ENCODE measurements at regions not wholly inside any gene's neighbourhood (a gene's known extent, or its start where the extent isn't known, plus 50 kb on each side); places are given as distances from the start of the nearest gene placed in this dataset.

DNA sequence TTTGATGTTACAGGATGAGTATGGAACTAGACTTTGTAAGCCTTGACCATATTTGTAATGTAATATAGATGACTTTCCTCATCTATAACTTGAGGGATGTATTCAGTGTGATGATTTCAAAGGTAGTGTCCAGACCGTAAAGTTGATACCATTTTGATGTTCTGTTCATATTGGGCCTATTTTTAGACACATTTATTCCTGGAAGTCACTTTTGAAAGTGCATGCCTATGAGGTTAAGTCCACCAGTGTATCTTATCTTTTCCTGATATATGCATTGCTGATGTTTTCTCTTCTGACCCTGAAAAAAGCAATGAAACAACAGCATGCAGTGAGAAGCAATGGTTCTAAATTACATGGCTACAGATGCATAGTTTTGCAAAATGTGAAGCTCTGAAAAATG, 244.7 kb upstream of the PDGFD start:
- no peak for DNase-seq (ENCODE audit: low spot score)
- H3K4me1 ChIP-seq = no peaks in the 10 kb centered on the region
- H3K36me3 ChIP-seq = no peaks in the 10 kb centered on the region
- H3K27ac ChIP-seq = no peak overlapping the region
- TF ChIP-seq, protein P1, sequence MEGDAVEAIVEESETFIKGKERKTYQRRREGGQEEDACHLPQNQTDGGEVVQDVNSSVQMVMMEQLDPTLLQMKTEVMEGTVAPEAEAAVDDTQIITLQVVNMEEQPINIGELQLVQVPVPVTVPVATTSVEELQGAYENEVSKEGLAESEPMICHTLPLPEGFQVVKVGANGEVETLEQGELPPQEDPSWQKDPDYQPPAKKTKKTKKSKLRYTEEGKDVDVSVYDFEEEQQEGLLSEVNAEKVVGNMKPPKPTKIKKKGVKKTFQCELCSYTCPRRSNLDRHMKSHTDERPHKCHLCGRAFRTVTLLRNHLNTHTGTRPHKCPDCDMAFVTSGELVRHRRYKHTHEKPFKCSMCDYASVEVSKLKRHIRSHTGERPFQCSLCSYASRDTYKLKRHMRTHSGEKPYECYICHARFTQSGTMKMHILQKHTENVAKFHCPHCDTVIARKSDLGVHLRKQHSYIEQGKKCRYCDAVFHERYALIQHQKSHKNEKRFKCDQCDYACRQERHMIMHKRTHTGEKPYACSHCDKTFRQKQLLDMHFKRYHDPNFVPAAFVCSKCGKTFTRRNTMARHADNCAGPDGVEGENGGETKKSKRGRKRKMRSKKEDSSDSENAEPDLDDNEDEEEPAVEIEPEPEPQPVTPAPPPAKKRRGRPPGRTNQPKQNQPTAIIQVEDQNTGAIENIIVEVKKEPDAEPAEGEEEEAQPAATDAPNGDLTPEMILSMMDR (IDR thresholded peaks at IDR 0.05) = no peak
- no peaks in the 10 kb centered on the region for H3K27me3 ChIP-seq
- H3K4me3 ChIP-seq = no peak overlapping the region
- H3K9me3 ChIP-seq = no peaks in the 10 kb centered on the region

DNA sequence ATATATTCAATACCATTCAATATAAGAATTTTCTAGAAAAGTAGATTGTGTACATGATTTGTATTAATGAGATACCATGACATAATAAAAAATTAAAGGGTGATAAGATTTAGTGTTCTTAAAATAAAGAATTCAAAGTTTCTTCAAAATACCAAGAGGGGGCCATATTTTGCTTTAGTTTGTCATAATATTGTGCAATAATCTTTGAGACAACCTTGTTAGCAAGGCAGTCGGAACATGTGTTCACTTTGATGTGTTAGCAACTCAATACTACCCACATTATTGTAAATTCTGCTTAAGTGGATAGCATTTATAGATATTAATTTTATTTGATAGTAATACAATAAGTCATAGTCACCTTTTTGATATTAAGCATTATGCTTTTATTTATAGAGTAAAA, 241.3 kb upstream of the PDGFD start:
- H3K4me1 ChIP-seq = no peaks in the 10 kb centered on the region

DNA sequence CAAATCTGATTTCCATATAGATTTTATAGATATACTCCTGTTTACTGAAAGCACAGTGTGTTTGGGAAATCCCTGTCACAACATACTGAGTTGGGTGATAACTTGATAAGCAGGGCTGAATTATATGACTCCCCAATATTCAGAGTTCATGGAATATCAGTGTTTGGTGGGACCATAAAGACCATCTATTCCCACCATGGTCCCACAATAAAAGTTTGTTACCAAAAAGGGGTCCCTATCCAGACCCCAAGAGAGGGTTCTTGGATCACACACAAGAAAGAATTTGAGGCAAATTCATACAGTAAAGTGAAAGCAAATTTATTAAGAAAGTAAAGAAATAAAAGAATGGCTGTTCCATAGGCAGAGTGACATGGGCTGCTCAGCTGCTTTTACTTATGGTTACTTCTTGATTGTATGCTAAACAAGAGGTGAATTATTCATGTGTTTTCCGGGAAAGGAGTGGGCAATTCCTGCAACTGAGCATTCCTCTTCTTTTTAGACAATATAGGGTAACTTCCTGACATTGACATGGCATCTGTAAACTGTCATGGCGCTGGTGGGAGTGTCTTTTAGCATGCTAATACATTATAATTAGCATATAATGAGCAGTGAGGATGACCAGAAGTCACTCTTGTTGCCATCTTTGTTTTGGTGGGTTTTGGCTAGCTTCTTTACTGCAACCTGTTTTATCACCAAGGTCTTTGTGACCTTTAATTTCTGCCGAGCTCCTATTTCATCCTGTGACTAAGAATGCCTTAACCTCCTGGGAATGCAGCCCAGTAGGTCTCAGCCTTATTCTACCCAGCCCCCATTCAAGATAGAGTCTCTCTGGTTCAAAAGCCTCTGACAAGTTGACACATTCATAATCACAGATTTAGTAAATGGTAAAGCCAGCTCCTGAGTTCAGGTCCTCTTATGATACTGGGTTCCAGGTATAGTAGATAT, 240.6 kb upstream of the PDGFD start:
- Histone ChIP-seq H3K4me1 (no peaks in the 10 kb centered on the region), H3K27me3 (no peaks in the 10 kb centered on the region), H3K27ac (no peak overlapping the region), H3K4me3 (no peak overlapping the region), H3K36me3 (no peaks in the 10 kb centered on the region), H3K9me3 (no peaks in the 10 kb centered on the region)
- DNase-seq (ENCODE audit: low spot score) = no peak
- TF ChIP-seq, protein P1 (IDR thresholded peaks at IDR 0.05) = no peak

More for the DNA sequence above, 241.3 kb upstream of the PDGFD start:
- Histone ChIP-seq H3K27ac (no peak overlapping the region), H3K27me3 (no peaks in the 10 kb centered on the region), H3K4me3 (no peak overlapping the region), H3K9me3 (no peaks in the 10 kb centered on the region), H3K36me3 (no peaks in the 10 kb centered on the region)
- TF ChIP-seq, protein P1 (IDR thresholded peaks at IDR 0.05) = no peak
- DNase-seq (ENCODE audit: low spot score) = no peak

DNA sequence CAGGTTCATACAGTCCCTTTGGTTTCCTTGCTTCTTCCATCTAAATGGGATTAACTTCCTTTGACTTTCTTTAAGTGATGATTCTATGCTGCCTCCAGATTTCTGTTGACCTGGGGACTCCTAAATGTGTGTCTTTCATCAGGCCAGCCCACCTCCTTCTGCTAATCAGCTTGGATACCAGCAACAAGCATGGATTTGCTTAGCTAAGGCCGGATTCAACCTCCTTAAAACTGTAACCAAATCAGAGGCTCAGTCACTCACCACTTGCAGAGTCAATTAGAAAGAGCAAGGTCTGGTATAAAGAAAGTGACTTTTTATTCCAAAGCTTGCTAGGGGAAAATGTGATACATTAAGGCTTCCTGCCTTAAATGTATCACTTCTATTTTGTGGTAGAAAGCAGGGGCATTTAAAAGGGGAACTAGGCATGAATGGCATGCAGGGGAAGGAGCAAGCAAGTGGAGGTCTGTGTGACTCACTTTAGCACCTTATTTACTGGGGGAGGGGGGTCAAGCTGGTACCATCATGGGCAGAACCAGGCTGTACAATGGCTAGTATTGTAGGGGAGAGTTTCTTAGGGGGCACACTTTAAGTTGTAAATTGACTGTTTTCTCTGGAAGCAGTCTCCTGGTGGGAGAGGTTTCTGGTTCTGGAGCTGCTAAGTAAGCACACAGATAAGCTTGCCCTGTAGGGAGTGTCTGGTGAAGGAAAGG, 239.0 kb upstream of the PDGFD start:
- H3K4me3 ChIP-seq = no peak overlapping the region
- H3K27me3 ChIP-seq = no peaks in the 10 kb centered on the region
- DNase-seq (ENCODE audit: low spot score) = no peak
- H3K27ac ChIP-seq = no peak overlapping the region
- no peaks in the 10 kb centered on the region for H3K36me3 ChIP-seq
- no peaks in the 10 kb centered on the region for H3K4me1 ChIP-seq
- TF ChIP-seq, protein P1 (IDR thresholded peaks at IDR 0.05) = no peak
- H3K9me3 ChIP-seq = no peaks in the 10 kb centered on the region

DNA sequence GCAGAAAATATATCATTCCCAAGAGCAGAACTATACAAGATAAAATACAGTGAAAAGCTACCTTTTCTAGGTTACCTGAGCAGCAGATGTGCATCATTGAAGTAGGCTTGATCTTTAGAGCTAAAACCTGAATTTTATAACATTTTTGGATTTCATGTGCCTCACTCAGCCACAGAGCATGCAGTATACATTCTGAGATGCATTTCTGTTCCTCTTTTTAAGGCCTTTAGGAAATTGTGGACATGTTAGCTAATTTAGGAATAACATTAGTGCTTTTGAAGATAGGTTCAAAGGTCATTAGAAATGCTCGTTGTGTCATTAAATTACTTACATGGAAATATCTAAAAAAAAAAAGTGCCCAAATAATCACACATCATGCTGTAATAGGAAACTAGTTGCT, 230.6 kb upstream of the PDGFD start:
- H3K4me3 ChIP-seq = no peak overlapping the region
- no peaks in the 10 kb centered on the region for H3K36me3 ChIP-seq
- H3K27me3 ChIP-seq = no peaks in the 10 kb centered on the region
- H3K4me1 ChIP-seq = no peaks in the 10 kb centered on the region
- TF ChIP-seq, protein P1 (IDR thresholded peaks at IDR 0.05) = no peak
- H3K27ac ChIP-seq = no peak overlapping the region
- no peak for DNase-seq (ENCODE audit: low spot score)
- H3K9me3 ChIP-seq = no peaks in the 10 kb centered on the region
